OCI-LY3 (cell line): ENCODE measurements at regions not wholly inside any gene's neighbourhood (a gene's known extent, or its start where the extent isn't known, plus 50 kb on each side); places are given as distances from the start of the nearest gene placed in this dataset.

Experiments used
- CTCF ChIP-seq: fragments of 200-600, 300-600 bp; sonication (generic); IDR thresholded peaks from 2 replicates; pipeline ENCODE4 v1.5.1; 2014; ENCODE audit warnings: antibody characterized with exemption, low read length, low read depth
- EZH2phosphoT487 ChIP-seq: fragments of 200-600 bp; shearing (Covaris generic); IDR thresholded peaks from 2 replicates; pipeline ENCODE4 v1.6.1; 2018; ENCODE audit warnings: antibody characterized with exemption, mixed run types, low read depth

- TF ChIP-seq EZH2phosphoT487 (no peak), CTCF (no peak)
Measured at GRCh38 chr2:120893811-120894584, 158.3 kb downstream of the GLI2 start.
